ENCODE measurements at regions not wholly inside any gene's neighbourhood (a gene's known extent, or its start where the extent isn't known, plus 50 kb on each side); places are given as distances from the start of the nearest gene placed in this dataset.

GRCh38 chr2:193868132-193868531, 1673.4 kb upstream of the TMEFF2 start:
- TF ChIP-seq, protein P1, sequence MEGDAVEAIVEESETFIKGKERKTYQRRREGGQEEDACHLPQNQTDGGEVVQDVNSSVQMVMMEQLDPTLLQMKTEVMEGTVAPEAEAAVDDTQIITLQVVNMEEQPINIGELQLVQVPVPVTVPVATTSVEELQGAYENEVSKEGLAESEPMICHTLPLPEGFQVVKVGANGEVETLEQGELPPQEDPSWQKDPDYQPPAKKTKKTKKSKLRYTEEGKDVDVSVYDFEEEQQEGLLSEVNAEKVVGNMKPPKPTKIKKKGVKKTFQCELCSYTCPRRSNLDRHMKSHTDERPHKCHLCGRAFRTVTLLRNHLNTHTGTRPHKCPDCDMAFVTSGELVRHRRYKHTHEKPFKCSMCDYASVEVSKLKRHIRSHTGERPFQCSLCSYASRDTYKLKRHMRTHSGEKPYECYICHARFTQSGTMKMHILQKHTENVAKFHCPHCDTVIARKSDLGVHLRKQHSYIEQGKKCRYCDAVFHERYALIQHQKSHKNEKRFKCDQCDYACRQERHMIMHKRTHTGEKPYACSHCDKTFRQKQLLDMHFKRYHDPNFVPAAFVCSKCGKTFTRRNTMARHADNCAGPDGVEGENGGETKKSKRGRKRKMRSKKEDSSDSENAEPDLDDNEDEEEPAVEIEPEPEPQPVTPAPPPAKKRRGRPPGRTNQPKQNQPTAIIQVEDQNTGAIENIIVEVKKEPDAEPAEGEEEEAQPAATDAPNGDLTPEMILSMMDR (conservative IDR thresholded peaks at IDR 0.05; ENCODE audit: low read length): no peak
- no peak for TF ChIP-seq EZH2phosphoT487 (IDR thresholded peaks at IDR 0.05; ENCODE audit: borderline replicate concordance)
